Stimulated activated CD8-positive, alpha-beta memory T cell treated with anti-CD3 and anti-CD28 coated beads, Interleukin-4, amount 100 ng/mL, for 48 hours (primary cell): ENCODE measurements at regions not wholly inside any gene's neighbourhood (a gene's known extent, or its start where the extent isn't known, plus 50 kb on each side); places are given as distances from the start of the nearest gene placed in this dataset.

Source experiments
- DNase-seq: peaks from one replicate; pipeline ENCODE4 v3.0.0-alpha.2; 2020

- DNase-seq, result no peak
Observed at GRCh38 chr7:9890092-9890491, 1083.6 kb upstream of the PHF14 start.

GRCh38 chr7:9891056-9891455 is 1082.6 kb upstream of the PHF14 start:
- no peak for DNase-seq

- no peak for DNase-seq
Observed at GRCh38 chr7:9900339-9900738, 1073.3 kb upstream of the PHF14 start.

GRCh38 chr7:9921326-9921725 is 1052.3 kb upstream of the PHF14 start:
- DNase-seq, result no peak

- no peak for DNase-seq
Observed at GRCh38 chr7:9937944-9938631, 1035.6 kb upstream of the PHF14 start.

- DNase-seq, result no peak
Observed at GRCh38 chr7:9939176-9939575, 1034.5 kb upstream of the PHF14 start.

GRCh38 chr7:9945131-9945530 is 1028.5 kb upstream of the PHF14 start:
- no peak for DNase-seq

GRCh38 chr7:9945857-9946256 is 1027.8 kb upstream of the PHF14 start:
- no peak for DNase-seq

GRCh38 chr7:9955138-9955537 is 1018.5 kb upstream of the PHF14 start:
- no peak for DNase-seq

GRCh38 chr7:9958486-9958885 is 1015.2 kb upstream of the PHF14 start:
- no peak for DNase-seq

- no peak for DNase-seq
Observed at GRCh38 chr7:9960460-9960859, 1013.2 kb upstream of the PHF14 start.

GRCh38 chr7:9961161-9961922 is 1012.3 kb upstream of the PHF14 start:
- no peak for DNase-seq

GRCh38 chr7:9962742-9963141 is 1010.9 kb upstream of the PHF14 start:
- DNase-seq, result no peak

GRCh38 chr7:9978106-9979064 is 995.3 kb upstream of the PHF14 start:
- DNase-seq, result no peak

GRCh38 chr7:9981742-9982349 is 991.8 kb upstream of the PHF14 start:
- DNase-seq, result no peak

GRCh38 chr7:9983048-9983447 is 990.6 kb upstream of the PHF14 start:
- DNase-seq, result no peak

GRCh38 chr7:10015687-10016086 is 958.0 kb upstream of the PHF14 start:
- no peak for DNase-seq

GRCh38 chr7:10022480-10022879 is 951.2 kb upstream of the PHF14 start:
- DNase-seq, result no peak

GRCh38 chr7:10022957-10023356 is 950.7 kb upstream of the PHF14 start:
- no peak for DNase-seq

GRCh38 chr7:10034843-10035556 is 938.7 kb upstream of the PHF14 start:
- no peak for DNase-seq

GRCh38 chr7:10036693-10037092 is 937.0 kb upstream of the PHF14 start:
- DNase-seq, result no peak

GRCh38 chr7:10038351-10038750 is 935.3 kb upstream of the PHF14 start:
- DNase-seq, result no peak
